GM18502 (cell line): ENCODE measurements at regions not wholly inside any gene's neighbourhood (a gene's known extent, or its start where the extent isn't known, plus 50 kb on each side); places are given as distances from the start of the nearest gene placed in this dataset.

ENCODE experiments used
- ATAC-seq: cut with Tn5 transposase; IDR thresholded peaks from one replicate; pipeline ENCODE4 v1.9.1; 2021; ENCODE audit warnings: mild to moderate bottlenecking; ENCODE audit not compliant: unreplicated experiment, poor library complexity

GRCh38 chr5:112112346-112112745 lies 306.7 kb downstream of the EPB41L4A start:
- ATAC-seq: no peak

GRCh38 chr5:112109331-112110007 lies 309.6 kb downstream of the EPB41L4A start:
- no peak for ATAC-seq

- ATAC-seq: no peak
These were observed 312.2 kb downstream of the EPB41L4A start for GRCh38 chr5:112106878-112107277.

GRCh38 chr5:112097768-112098167 lies 321.3 kb downstream of the EPB41L4A start:
- ATAC-seq: no peak

GRCh38 chr5:112087222-112087621 lies 330.2 kb upstream of the NREP start:
- ATAC-seq: no peak

GRCh38 chr5:112086740-112087139 lies 329.7 kb upstream of the NREP start:
- ATAC-seq: no peak

GRCh38 chr5:112084149-112084548 lies 327.2 kb upstream of the NREP start:
- no peak for ATAC-seq

- no peak for ATAC-seq
These were observed 326.6 kb upstream of the NREP start for GRCh38 chr5:112083623-112084022.

GRCh38 chr5:112077180-112077579 lies 320.2 kb upstream of the NREP start:
- ATAC-seq: peak; percentile 92

- no peak for ATAC-seq
These were observed 313.0 kb upstream of the NREP start for GRCh38 chr5:112070022-112070421.

GRCh38 chr5:112069329-112069728 lies 312.3 kb upstream of the NREP start:
- ATAC-seq: no peak

- ATAC-seq: no peak
These were observed 311.6 kb upstream of the NREP start for GRCh38 chr5:112068593-112068992.

- no peak for ATAC-seq
These were observed 308.8 kb upstream of the NREP start for GRCh38 chr5:112065781-112066180.

GRCh38 chr5:112064956-112065355 lies 308.0 kb upstream of the NREP start:
- ATAC-seq: no peak

GRCh38 chr5:112064271-112064701 lies 307.3 kb upstream of the NREP start:
- ATAC-seq: no peak

GRCh38 chr5:112063856-112064255 lies 306.9 kb upstream of the NREP start:
- no peak for ATAC-seq

- ATAC-seq: no peak
These were observed 306.2 kb upstream of the NREP start for GRCh38 chr5:112063191-112063590.

- ATAC-seq: no peak
These were observed 305.2 kb upstream of the NREP start for GRCh38 chr5:112062181-112062580.

GRCh38 chr5:112061666-112062065 lies 304.7 kb upstream of the NREP start:
- ATAC-seq: no peak

- peak; percentile 47 for ATAC-seq
These were observed 302.7 kb upstream of the NREP start for GRCh38 chr5:112059579-112060135.

GRCh38 chr5:112049738-112050137 lies 292.7 kb upstream of the NREP start:
- ATAC-seq: no peak

GRCh38 chr5:112036206-112036605 lies 279.2 kb upstream of the NREP start:
- no peak for ATAC-seq
